ENCODE measurements at regions not wholly inside any gene's neighbourhood (a gene's known extent, or its start where the extent isn't known, plus 50 kb on each side); places are given as distances from the start of the nearest gene placed in this dataset.

GRCh38 chr4:114082348-114082747 lies 102.9 kb upstream of the ARSJ start:
- no peak for TF ChIP-seq YY1 (IDR thresholded peaks at IDR 0.05; ENCODE audit: insufficient read depth, insufficient read length)
- TF ChIP-seq ZNF274 (IDR thresholded peaks at IDR 0.05; ENCODE audit: low read depth, low read length), result no peak
